Endodermal cell (in vitro differentiated cells): ENCODE measurements at regions not wholly inside any gene's neighbourhood (a gene's known extent, or its start where the extent isn't known, plus 50 kb on each side); places are given as distances from the start of the nearest gene placed in this dataset.
"Not testable (repeated sequence)": the region's sequence is repeated elsewhere in the genome, so short reads cannot be mapped to it uniquely, and the experiment has no call there.

Experiments used
- DNase-seq: peaks from one replicate; pipeline ENCODE4 v3.0.0-alpha.2; 2017
- H3K27ac ChIP-seq: 2 replicates; pipeline ENCODE4 v1.5.1; 2013; ENCODE audit warnings: mild to moderate bottlenecking, low read depth, low read length, moderate library complexity
- H3K27me3 ChIP-seq: 2 replicates; pipeline ENCODE4 v1.6.1; 2013; ENCODE audit warnings: mild to moderate bottlenecking, low read length, moderate library complexity; ENCODE audit not compliant: insufficient read depth, control insufficient read depth, poor library complexity, severe bottlenecking
- H3K36me3 ChIP-seq: 2 replicates; pipeline ENCODE4 v1.7.0; 2013; ENCODE audit warnings: mild to moderate bottlenecking, low read length, moderate library complexity; ENCODE audit not compliant: control insufficient read depth, insufficient read depth
- H3K4me1 ChIP-seq: one replicate; pipeline ENCODE4 v1.7.0; 2013; ENCODE audit warnings: low read length; ENCODE audit not compliant: control insufficient read depth, insufficient read depth
- H3K4me3 ChIP-seq: 2 replicates; pipeline ENCODE4 v1.5.1; 2013; ENCODE audit warnings: mild to moderate bottlenecking, low read length, moderate library complexity
- H3K9ac ChIP-seq: 2 replicates; pipeline ENCODE4 v1.6.1; 2013; ENCODE audit warnings: mild to moderate bottlenecking, low read length, moderate library complexity; ENCODE audit not compliant: poor library complexity, severe bottlenecking; ENCODE audit errors: extremely low read depth
- H3K9me3 ChIP-seq: 2 replicates; pipeline ENCODE4 v1.6.1; 2013; ENCODE audit warnings: mild to moderate bottlenecking, low read length, moderate library complexity; ENCODE audit not compliant: control insufficient read depth
- H3K27ac Mint-ChIP-seq: 2 replicates; pipeline ENCODE4 v1.8.0; 2020; ENCODE audit warnings: mixed read lengths
- H3K27me3 Mint-ChIP-seq: 2 replicates; pipeline ENCODE4 v1.8.0; 2021; ENCODE audit warnings: mild to moderate bottlenecking, mixed read lengths; ENCODE audit not compliant: insufficient read depth
- H3K36me3 Mint-ChIP-seq: 2 replicates; pipeline ENCODE4 v1.8.0; 2020; ENCODE audit warnings: low read depth, mixed read lengths
- H3K4me1 Mint-ChIP-seq: 2 replicates; pipeline ENCODE4 v1.8.0; 2020; ENCODE audit warnings: mixed read lengths
- H3K4me3 Mint-ChIP-seq: 2 replicates; pipeline ENCODE4 v1.8.0; 2020; ENCODE audit warnings: mild to moderate bottlenecking, moderate library complexity, mixed read lengths
- H3K9me3 Mint-ChIP-seq: 2 replicates; pipeline ENCODE4 v1.8.0; 2020; ENCODE audit warnings: mild to moderate bottlenecking, mixed read lengths
- CTCF ChIP-seq: fragments of 200-600 bp; sonication (generic); conservative IDR thresholded peaks from 2 replicates; pipeline ENCODE4 v1.5.0; 2021; ENCODE audit warnings: antibody characterized with exemption, mild to moderate bottlenecking
- WGBS, 2 experiments: methylation state at CpG; one replicate each; pipeline versions ENCODE4 v1.1.5 to v1.1.7; 2013; ENCODE audit warnings: missing lambda C conversion rate in 2 of 2, mixed read lengths in 1 of 2; ENCODE audit not compliant: insufficient coverage in 1 of 2, insufficient read length in 1 of 2; 5-methylcytosine and 5-hydroxymethylcytosine counted together

DNA sequence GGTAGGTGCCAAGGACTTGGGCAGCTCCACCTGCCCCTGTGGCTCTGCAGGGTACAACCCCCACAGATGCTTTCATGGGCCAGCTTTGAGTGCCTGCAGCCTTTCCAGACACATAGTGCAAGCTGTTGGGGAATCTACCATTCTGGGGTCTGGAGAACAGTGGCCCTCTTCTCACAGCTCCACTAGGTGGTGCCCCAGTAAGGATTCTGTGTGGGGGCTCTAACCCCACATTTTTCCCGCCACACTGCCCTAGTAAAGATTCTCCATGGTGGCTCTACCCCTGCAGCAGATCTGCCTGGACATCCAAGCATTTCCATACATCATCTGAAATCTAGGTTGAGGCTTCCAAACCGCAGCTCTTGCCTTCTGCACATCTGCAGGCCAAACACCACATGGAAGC lies 149.7 kb upstream of the FNDC3A start:
- no peak for DNase-seq
- TF ChIP-seq CTCF, result no peak
- H3K4me1 Mint-ChIP-seq, result peaks cover 11% of the 10 kb centered on the region

DNA sequence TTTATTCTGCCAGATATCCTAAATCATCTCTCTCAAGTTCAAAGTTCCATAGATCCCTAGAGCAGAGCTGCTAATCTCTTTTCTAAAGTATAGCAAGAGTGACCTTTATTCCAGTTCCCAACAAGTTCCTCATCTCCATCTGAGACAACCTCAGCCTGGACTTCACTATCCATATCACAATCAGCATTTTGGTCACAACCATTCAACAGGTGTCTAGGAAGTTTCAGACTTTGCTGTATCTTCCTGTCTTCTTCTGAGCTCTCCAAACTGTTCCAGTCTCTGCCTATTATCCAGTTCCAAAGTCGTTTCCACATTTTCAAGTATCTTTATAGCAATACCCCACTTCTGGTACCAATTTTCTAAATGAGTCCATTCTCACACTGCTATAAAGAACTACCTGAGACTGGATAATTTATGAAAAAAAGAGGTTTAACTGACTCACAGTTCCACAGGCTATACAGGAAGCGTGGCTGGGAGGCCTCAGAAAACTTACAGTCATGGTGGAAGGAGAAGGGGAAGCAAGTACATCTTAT lies 148.7 kb upstream of the FNDC3A start:
- H3K9ac ChIP-seq, H3K27ac ChIP-seq: not testable (repeated sequence)

More for the DNA sequence above, 149.7 kb upstream of the FNDC3A start:
- H3K27me3 Mint-ChIP-seq, result no peaks in the 10 kb centered on the region
- Histone ChIP-seq H3K36me3 (no peaks in the 10 kb centered on the region), H3K9ac (no peak overlapping the region), H3K27ac (no peak overlapping the region), H3K27me3 (no peaks in the 10 kb centered on the region), H3K4me3 (no peak overlapping the region), H3K4me1 (no peaks in the 10 kb centered on the region), H3K9me3 (peaks cover 19% of the 10 kb centered on the region)
- H3K27ac Mint-ChIP-seq, result no peak overlapping the region
- H3K9me3 Mint-ChIP-seq, result peaks cover 17% of the 10 kb centered on the region
- 90 to 98% methylated on average over 2 of the region's 2 CpGs for WGBS, 2 experiments
- H3K4me3 Mint-ChIP-seq, result no peak overlapping the region
- no peaks in the 10 kb centered on the region for H3K36me3 Mint-ChIP-seq

DNA sequence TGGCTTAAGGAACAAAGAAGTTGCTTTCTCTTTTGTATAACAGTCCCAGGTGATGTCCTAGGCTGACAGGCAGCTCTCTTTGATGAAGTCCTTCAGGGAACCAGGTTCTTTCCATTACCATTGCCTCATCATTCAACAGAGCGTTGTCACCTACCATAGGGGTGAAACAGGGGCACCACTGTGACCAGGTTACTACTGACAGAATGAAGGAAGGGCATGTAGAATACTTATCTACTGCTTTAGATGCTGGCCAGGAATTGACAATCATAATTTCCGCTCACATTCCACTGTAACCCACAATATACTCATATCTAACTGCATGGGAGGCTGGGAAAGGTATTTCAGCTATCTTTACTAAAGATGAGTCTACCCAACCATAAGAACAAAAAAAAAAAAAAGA lies 148.0 kb upstream of the FNDC3A start:
- whole genome bisulfite sequencing, 2 experiments, result 86% methylated on average over 1 of the region's 2 CpGs; no CpG with 5 or more reads in 1 of the 2 experiments
- Mint-ChIP-seq H3K4me3 (no peak overlapping the region), H3K36me3 (no peaks in the 10 kb centered on the region)

More for the DNA sequence above, 148.7 kb upstream of the FNDC3A start:
- not testable (repeated sequence) for H3K4me3 ChIP-seq, H3K4me1 ChIP-seq, H3K36me3 ChIP-seq, DNase-seq, H3K27me3 ChIP-seq, H3K27ac Mint-ChIP-seq, H3K27me3 Mint-ChIP-seq, H3K36me3 Mint-ChIP-seq, H3K4me3 Mint-ChIP-seq
- peaks cover 11% of the 10 kb centered on the region for H3K4me1 Mint-ChIP-seq
- peaks cover 24% of the 10 kb centered on the region for H3K9me3 Mint-ChIP-seq
- H3K9me3 ChIP-seq, result peaks cover 27% of the 10 kb centered on the region
- WGBS, 2 experiments, result 45 to 100% methylated on average over 1 to 2 of the region's 2 CpGs

More for the DNA sequence above, 148.0 kb upstream of the FNDC3A start:
- peaks cover 28% of the 10 kb centered on the region for H3K9me3 Mint-ChIP-seq
- Histone ChIP-seq H3K9ac (no peak overlapping the region), H3K36me3 (no peaks in the 10 kb centered on the region), H3K4me1 (no peaks in the 10 kb centered on the region), H3K9me3 (peaks cover 30% of the 10 kb centered on the region), H3K27me3 (no peaks in the 10 kb centered on the region), H3K4me3 (no peak overlapping the region), H3K27ac (no peak overlapping the region)
- DNase-seq, result no peak
- H3K27me3 Mint-ChIP-seq, result no peaks in the 10 kb centered on the region
- TF ChIP-seq CTCF, result no peak
- no peak overlapping the region for H3K27ac Mint-ChIP-seq
- H3K4me1 Mint-ChIP-seq, result peaks cover 11% of the 10 kb centered on the region
